Activated CD8-positive, alpha-beta memory T cell treated with anti-CD3 and anti-CD28 coated beads for 24 hours (primary cell): ENCODE measurements at regions not wholly inside any gene's neighbourhood (a gene's known extent, or its start where the extent isn't known, plus 50 kb on each side); places are given as distances from the start of the nearest gene placed in this dataset.
A peak's percentile ranks its signal among the peaks of the same experiment; 100 is the strongest.

ENCODE experiments used
- DNase-seq: peaks from one replicate; pipeline ENCODE4 v3.0.0-alpha.2; 2020

- DNase-seq = no peak
These were observed 181.2 kb upstream of the DMAC1 start for GRCh38 chr9:7980691-7981289.

GRCh38 chr9:7980041-7980440 lies 180.5 kb upstream of the DMAC1 start:
- no peak for DNase-seq

- no peak for DNase-seq
These were observed 180.0 kb upstream of the DMAC1 start for GRCh38 chr9:7979611-7980010.

DNA sequence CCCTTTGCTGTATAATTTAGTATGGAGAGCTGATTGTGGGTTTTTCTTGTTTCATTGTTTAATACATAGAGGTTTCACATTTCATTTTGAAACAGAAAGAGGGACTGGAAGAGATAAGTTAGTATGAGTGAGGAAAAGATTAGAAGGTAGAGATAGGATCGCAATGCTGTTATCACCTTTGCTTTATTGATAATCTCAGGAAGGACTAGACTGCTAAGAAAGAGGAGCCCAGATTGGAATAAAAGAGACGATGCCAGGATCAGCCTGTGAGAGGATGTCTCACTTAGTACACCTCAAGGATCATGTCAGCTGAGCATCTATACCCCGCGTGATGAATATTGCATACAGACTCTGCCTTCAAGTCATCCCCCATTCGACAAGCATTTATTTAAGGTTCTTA lies 178.0 kb upstream of the DMAC1 start:
- DNase-seq = no peak

DNA sequence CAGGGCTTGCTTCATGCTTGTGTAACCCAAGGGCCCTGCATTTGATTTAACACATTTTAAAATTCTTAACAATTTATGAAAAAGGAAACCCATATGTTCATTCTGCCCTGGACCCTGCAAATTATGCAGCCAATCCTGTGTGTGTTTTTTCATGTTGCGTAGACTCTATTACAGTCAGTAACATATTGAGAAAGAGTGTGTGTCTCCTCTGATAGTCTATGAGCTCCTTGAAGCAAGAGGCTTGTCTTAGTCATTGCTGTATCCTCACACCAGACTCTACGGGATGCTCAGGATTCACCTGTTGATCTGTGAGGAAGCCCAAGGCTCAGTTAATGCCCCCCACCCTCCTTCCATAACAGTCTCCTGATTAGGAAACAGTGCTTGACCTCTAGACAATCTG lies 177.3 kb upstream of the DMAC1 start:
- no peak for DNase-seq

DNA sequence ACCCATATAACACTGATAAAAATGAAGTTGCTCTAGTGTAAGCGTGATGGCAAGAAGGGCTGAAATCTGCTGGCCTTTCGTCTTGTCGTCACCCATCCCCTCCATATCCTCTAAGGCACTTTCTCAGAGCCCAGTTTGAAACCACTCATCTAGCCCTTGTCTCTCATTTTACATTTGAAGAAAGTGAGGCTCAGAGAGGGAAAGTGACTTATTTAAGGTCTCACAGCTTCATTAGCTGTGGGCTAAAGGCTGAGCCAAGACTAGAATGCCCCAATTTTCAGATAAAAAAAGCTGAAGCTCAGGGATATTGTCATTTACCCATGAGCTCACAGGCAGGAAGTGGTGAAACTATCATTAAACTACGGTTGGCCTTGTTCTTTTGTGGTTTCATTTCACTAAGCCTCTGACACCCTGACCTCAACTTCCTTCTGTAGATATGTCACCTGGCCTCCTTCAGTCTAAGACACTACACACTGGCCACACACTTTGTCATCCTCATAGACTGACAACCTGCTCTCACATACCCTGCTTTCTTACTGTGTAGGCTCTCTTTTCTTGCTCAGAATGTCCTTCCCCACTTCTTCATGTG lies 176.7 kb upstream of the DMAC1 start:
- no peak for DNase-seq

DNA sequence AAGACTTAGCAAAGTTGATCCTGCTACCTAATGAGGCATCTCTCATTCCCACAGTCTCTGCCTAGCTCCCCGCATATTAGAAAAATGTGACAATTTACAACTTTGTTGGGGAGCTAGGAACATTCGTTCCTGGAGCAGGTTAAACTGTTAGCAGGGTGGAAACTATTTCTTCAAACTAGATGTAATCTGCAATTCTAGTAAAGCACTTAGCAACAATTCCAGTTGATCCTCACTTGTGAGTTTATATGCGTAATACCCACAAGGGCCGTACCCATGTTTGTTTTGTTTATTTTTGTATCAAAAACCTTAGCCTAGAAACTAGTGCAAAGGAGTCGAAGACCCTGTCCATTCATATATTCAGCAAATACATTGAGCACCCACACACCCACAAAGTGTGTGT lies 175.8 kb upstream of the DMAC1 start:
- DNase-seq = no peak

- peak; percentile 72 for DNase-seq
These were observed 174.9 kb upstream of the DMAC1 start for GRCh38 chr9:7974335-7974960.

GRCh38 chr9:7973123-7973522 lies 173.5 kb upstream of the DMAC1 start:
- no peak for DNase-seq

DNA sequence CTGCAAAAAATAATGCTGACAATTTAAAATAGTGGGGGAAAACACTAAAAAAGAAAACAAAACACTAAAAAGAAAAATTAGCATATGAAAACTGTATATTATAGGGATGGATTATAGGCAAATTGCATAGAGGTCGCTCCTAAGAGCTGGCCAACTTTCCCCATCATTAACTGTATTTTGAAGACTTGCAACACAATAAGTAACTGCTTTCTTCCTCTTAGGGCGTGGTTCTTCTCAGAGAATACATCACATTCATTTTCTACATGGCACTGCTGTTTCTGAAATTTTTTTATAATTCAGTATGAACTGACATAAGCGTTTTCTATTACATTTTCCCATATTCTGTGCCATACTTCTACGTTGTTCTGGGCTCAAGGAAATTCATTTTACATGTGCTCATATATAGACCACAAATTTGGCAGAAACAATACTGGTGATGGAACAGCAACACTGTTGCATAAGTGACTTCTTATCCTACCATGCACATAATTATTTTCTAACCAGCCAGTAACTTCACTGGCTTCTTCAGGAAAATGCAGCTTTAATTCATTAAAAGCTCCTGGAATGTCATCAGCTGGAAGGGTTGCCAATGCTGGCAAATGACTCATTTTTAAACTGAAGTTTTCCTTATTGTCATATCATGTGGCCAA lies 171.2 kb upstream of the DMAC1 start:
- no peak for DNase-seq

DNA sequence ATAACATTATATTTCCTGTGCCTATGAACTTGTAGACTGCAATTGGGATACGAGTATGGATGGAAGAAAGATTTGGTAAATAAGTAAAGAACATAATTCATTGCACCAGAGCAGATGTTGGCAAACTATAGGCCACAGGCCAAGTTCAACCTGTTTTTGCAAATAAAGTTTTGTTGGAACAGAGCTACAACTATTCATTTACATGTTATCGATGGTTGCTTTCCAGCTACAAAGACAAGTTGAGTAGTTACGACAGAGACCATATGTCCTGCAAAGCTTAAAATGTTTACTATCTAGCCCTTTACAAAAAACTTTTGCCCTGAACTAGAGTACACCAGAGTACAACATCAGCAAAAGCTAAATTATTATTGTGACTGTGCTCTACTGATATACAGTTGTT lies 169.1 kb upstream of the DMAC1 start:
- no peak for DNase-seq

DNA sequence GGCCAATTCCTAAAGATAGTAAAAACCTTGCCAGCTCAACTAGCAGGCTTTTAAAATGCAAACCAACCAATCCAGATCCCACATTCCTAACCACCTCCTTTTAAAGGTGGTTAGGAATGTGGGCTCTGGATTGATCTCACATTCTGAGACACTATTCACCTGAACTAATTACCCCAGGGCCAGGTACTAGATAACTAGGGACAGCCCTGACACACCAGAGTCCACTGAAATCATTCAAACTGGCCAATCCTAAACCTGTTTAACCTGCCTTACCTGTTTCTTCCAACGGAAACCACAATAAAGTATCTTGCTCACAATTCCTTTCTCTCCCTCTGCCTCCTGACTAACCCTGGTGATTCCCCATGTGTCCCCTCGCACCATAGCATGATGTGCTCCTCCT lies 168.3 kb upstream of the DMAC1 start:
- DNase-seq = no peak

- no peak for DNase-seq
These were observed 167.7 kb upstream of the DMAC1 start for GRCh38 chr9:7967093-7967827.

GRCh38 chr9:7965063-7965462 lies 165.5 kb upstream of the DMAC1 start:
- DNase-seq = no peak

GRCh38 chr9:7963026-7963425 lies 163.4 kb upstream of the DMAC1 start:
- no peak for DNase-seq

DNA sequence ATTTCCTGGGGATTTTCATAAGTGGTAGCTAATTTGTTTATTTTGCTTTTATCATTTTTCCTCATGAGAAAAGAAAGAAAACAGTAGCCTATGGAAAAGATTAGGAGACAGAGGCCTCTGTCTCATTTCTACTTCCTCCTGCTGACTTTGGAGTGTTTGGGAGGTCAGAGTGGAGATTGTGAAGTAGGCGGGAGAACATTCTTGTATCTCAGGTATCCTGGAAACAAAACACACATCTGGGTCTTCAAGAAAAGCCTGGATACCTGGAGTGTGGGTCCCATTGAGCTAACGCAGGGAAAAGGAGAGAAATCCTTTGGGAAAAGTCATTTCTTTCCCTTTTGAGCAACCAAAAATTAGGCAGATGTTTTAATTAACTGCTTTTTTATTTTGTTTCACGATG lies 161.5 kb upstream of the DMAC1 start:
- DNase-seq = no peak

GRCh38 chr9:7960320-7961050 lies 160.9 kb upstream of the DMAC1 start:
- DNase-seq = no peak

- DNase-seq = no peak
These were observed 158.2 kb upstream of the DMAC1 start for GRCh38 chr9:7957803-7958202.

DNA sequence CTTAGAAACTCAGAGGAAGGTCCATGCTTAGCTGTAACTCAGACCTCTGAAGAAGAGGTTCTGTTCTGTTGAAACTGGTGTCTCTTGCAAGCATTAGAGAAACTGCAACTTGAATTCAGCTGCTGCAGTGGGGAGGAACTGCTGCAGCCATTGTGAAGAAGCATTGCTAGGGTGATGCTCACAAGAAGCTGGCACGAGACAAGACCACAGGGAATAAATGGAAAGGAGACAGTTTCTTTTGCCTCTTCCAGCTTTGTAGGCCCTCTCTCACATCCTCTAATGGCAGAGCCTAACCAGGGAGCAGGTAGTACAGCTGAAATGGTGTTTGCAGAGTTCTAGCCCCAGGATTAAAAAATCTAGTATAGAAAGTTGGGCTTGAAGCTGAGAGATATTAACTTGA lies 148.0 kb upstream of the DMAC1 start:
- no peak for DNase-seq

GRCh38 chr9:7946458-7946857 lies 146.9 kb upstream of the DMAC1 start:
- DNase-seq = no peak

- DNase-seq = no peak
These were observed 145.0 kb upstream of the DMAC1 start for GRCh38 chr9:7944572-7944971.

GRCh38 chr9:7937761-7938491 lies 138.3 kb upstream of the DMAC1 start:
- DNase-seq = no peak
